Liver (tissue), 3 donors: ENCODE measurements at regions not wholly inside any gene's neighbourhood (a gene's known extent, or its start where the extent isn't known, plus 50 kb on each side); places are given as distances from the start of the nearest gene placed in this dataset.

Source experiments
- CTCF ChIP-seq: fragments of 150-350 bp; IDR thresholded peaks from 2 replicates; pipeline ENCODE4 v1.5.1; 2017; ENCODE audit warnings: improper control_type of control experiment, low read depth, low read length; ENCODE audit not compliant: missing input control
- GABPA ChIP-seq, 2 donors: IDR thresholded peaks in 1 of 2; conservative IDR thresholded peaks in 1 of 2; 2 replicates each; pipeline ENCODE4 v1.6.1; 2016; ENCODE audit warnings: antibody characterized with exemption in 2 of 2, mild to moderate bottlenecking in 1 of 2, moderate library complexity in 1 of 2
- HNF4A ChIP-seq, 2 donors: conservative IDR thresholded peaks; 2 replicates each; pipeline ENCODE4 v1.6.1; 2016; ENCODE audit warnings: antibody characterized with exemption in 2 of 2, mild to moderate bottlenecking in 2 of 2
- MAX ChIP-seq: IDR thresholded peaks from 2 replicates; pipeline ENCODE4 v1.6.1; 2016; ENCODE audit warnings: antibody characterized with exemption
- NR2F2 ChIP-seq: IDR thresholded peaks from 2 replicates; pipeline ENCODE4 v1.6.1; 2016; ENCODE audit warnings: antibody characterized with exemption
- RAD21 ChIP-seq, 2 donors: IDR thresholded peaks; 2 replicates each; pipeline ENCODE4 v1.6.1; 2016; ENCODE audit warnings: antibody characterized with exemption in 2 of 2, mild to moderate bottlenecking in 2 of 2
- TAF1 ChIP-seq: conservative IDR thresholded peaks from 2 replicates; pipeline ENCODE4 v1.6.1; 2016; ENCODE audit warnings: antibody characterized with exemption, mild to moderate bottlenecking
- YY1 ChIP-seq: IDR thresholded peaks from 2 replicates; pipeline ENCODE4 v1.6.1; 2016; ENCODE audit warnings: antibody characterized with exemption, mild to moderate bottlenecking
- donor health status: healthy.
- donor health status: healthy.

GRCh38 chr7:24192053-24192452, 91.9 kb upstream of the NPY start:
- TF ChIP-seq CTCF, result no peak
- no peak for TF ChIP-seq YY1
- TF ChIP-seq GABPA (IDR thresholded peaks at IDR 0.05 in 1 of 2, conservative IDR thresholded peaks at IDR 0.05 in 1 of 2), result no peak
- no peak for TF ChIP-seq RAD21 (IDR thresholded peaks at IDR 0.05)
- no peak for TF ChIP-seq NR2F2
- no peak for TF ChIP-seq MAX
- TF ChIP-seq HNF4A (conservative IDR thresholded peaks at IDR 0.05), result no peak
- no peak for TF ChIP-seq TAF1
